Suprapubic skin (tissue), 4 donors: ENCODE measurements at regions not wholly inside any gene's neighbourhood (a gene's known extent, or its start where the extent isn't known, plus 50 kb on each side); places are given as distances from the start of the nearest gene placed in this dataset.
A peak's percentile ranks its signal among the peaks of the same experiment; 100 is the strongest.

Source experiments
- DNase-seq, 2 donors: peaks; one replicate each; pipeline ENCODE4 v3.0.0-alpha.2; 2019; ENCODE audit warnings: low spot score in 2 of 2
- H3K27ac ChIP-seq: fragments of 200-600 bp; sonication (generic); one replicate; pipeline ENCODE4 v1.5.1; 2019
- H3K27me3 ChIP-seq: fragments of 200-600 bp; sonication (generic); one replicate; pipeline ENCODE4 v1.5.1; 2019
- H3K36me3 ChIP-seq: fragments of 200-600 bp; sonication (generic); one replicate; pipeline ENCODE4 v1.5.1; 2019
- H3K4me1 ChIP-seq: fragments of 200-600 bp; sonication (generic); one replicate; pipeline ENCODE4 v1.5.1; 2019
- H3K4me3 ChIP-seq: fragments of 200-600 bp; sonication (generic); one replicate; pipeline ENCODE4 v1.5.1; 2019; ENCODE audit warnings: mild to moderate bottlenecking
- H3K9me3 ChIP-seq: fragments of 200-600 bp; sonication (generic); one replicate; pipeline ENCODE4 v1.5.1; 2019
- EP300 ChIP-seq: sonication (generic); formaldehyde crosslinking; IDR thresholded peaks from one replicate; pipeline ENCODE4 v1.6.1; 2017; ENCODE audit warnings: antibody characterized with exemption
- POLR2A ChIP-seq, 2 donors: fragments of 450-650 bp; IDR thresholded peaks; one replicate each; pipeline ENCODE4 v1.6.1; 2017; ENCODE audit warnings: antibody characterized with exemption in 2 of 2, mild to moderate bottlenecking in 2 of 2, moderate library complexity in 2 of 2
- POLR2AphosphoS5 ChIP-seq, 3 donors: sonication (generic); formaldehyde crosslinking; IDR thresholded peaks; one replicate each; pipeline ENCODE4 v1.6.1; 2017; ENCODE audit warnings: antibody characterized with exemption in 3 of 3
- WGBS: methylation state at CpG from one replicate; pipeline ENCODE4 v1.1.5; 2018; 5-methylcytosine and 5-hydroxymethylcytosine counted together
- TF ChIP-seq, protein P1 (sequence below), 2 donors: fragments of 200-600 bp in 1 of 2; fragments of 450-650 bp in 1 of 2; sonication (generic) in 1 of 2; IDR thresholded peaks; one replicate each; pipeline ENCODE4 v1.5.1; 2016 to 2019; ENCODE audit warnings: antibody characterized with exemption in 2 of 2, mild to moderate bottlenecking in 1 of 2, moderate library complexity in 1 of 2

DNA sequence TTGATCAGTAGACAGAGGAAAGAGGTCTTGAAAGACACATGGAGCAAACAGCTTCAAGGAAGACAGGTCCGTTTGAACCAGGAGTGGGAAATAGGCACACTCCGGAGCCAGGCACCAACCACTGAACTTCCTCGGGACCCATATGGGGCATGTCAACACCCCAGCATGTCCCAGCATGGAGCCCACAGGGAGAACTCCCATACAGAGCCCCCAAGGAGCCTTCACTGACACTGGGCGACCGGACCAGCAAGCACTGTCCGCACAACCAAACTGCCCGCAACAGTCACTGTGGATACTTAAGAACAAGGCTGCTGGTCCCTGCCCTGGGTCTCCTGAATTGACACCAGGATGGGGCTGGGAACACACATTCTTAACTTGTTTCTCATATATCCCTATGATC, 286.2 kb upstream of the SALL3 start:
- Histone ChIP-seq H3K27me3 (peaks cover 5% of the 10 kb centered on the region), H3K9me3 (no peaks in the 10 kb centered on the region), H3K4me3 (no peak overlapping the region), H3K27ac (no peak overlapping the region), H3K36me3 (no peaks in the 10 kb centered on the region), H3K4me1 (no peaks in the 10 kb centered on the region)
- WGBS, result 93% methylated on average over 7 of the region's 7 CpGs
- no peak for DNase-seq
- TF ChIP-seq POLR2AphosphoS5 (IDR thresholded peaks at IDR 0.05) (no peak), EP300 (no peak), POLR2A (IDR thresholded peaks at IDR 0.05) (no peak)
- TF ChIP-seq, protein P1, sequence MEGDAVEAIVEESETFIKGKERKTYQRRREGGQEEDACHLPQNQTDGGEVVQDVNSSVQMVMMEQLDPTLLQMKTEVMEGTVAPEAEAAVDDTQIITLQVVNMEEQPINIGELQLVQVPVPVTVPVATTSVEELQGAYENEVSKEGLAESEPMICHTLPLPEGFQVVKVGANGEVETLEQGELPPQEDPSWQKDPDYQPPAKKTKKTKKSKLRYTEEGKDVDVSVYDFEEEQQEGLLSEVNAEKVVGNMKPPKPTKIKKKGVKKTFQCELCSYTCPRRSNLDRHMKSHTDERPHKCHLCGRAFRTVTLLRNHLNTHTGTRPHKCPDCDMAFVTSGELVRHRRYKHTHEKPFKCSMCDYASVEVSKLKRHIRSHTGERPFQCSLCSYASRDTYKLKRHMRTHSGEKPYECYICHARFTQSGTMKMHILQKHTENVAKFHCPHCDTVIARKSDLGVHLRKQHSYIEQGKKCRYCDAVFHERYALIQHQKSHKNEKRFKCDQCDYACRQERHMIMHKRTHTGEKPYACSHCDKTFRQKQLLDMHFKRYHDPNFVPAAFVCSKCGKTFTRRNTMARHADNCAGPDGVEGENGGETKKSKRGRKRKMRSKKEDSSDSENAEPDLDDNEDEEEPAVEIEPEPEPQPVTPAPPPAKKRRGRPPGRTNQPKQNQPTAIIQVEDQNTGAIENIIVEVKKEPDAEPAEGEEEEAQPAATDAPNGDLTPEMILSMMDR (IDR thresholded peaks at IDR 0.05), result no peak

DNA sequence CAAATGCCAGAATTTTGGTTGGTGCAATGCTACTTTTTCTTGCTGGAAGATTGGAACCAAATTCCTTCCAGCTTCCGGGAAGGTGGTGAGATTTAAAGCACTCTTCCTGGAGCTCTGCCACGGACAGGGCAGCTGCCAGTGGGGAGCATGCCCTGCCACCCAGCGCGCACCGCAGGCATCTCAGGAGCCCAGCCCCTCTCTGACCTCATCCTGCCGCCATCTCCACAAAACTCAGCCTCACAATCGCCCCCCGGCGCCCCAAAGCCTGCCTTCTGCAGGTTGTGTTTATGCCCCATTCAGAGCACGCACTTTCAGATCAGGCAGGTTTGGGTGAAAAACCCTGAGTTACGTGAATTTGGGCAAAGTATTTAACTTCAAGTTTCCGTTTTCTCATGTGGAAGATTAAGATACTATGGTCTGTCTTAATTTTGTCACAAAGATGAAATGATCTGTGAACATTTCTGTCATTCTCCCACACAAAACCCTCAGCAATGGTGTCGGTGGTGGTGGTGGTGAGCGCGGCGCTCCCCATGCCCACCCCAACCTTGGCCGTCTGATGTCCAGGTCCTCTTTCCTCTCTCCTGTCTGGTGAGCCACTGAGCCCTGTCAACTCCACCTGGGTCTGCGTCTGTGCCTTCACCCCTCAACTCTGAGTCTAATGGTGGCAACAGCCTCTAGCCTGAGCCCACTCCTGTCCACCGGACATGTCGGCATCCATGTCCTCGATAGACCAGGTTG, 282.8 kb upstream of the SALL3 start:
- no peak overlapping the region for H3K4me3 ChIP-seq
- H3K4me1 ChIP-seq, result no peaks in the 10 kb centered on the region
- peaks cover 17% of the 10 kb centered on the region for H3K27me3 ChIP-seq
- TF ChIP-seq POLR2A (IDR thresholded peaks at IDR 0.05) (no peak), EP300 (no peak), POLR2AphosphoS5 (IDR thresholded peaks at IDR 0.05) (no peak)
- TF ChIP-seq, protein P1 (IDR thresholded peaks at IDR 0.05), result no peak
- no peaks in the 10 kb centered on the region for H3K36me3 ChIP-seq
- no peak overlapping the region for H3K27ac ChIP-seq
- no peaks in the 10 kb centered on the region for H3K9me3 ChIP-seq
- whole genome bisulfite sequencing, result 90% methylated on average over 21 of the region's 21 CpGs
- peak in 1 of 2 donors; percentile 41 for DNase-seq

DNA sequence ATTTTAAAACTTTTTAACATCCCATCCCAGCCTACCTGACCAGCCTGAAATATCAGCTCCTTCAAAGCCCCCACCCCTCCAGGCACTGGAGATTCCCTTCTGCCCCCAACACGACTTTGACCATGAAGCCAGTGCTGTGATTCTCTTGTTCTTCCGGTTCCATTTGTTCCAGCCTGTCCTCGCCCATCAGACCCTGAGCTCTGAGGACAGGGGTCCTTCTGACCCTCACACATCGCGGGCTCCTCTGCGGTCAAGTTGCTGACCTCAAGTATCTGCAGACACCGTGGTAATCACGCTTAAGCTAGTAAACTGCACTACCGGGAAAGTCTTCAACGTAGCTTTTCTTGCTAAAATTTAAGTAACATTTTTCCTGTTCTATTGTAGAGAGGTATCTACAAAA, 282.2 kb upstream of the SALL3 start:
- peak in 1 of 2 donors; percentile 20 for DNase-seq
- TF ChIP-seq, protein P1 (IDR thresholded peaks at IDR 0.05), result no peak
- no peak for TF ChIP-seq EP300
- Histone ChIP-seq H3K9me3 (no peaks in the 10 kb centered on the region), H3K27me3 (peaks cover 17% of the 10 kb centered on the region), H3K36me3 (no peaks in the 10 kb centered on the region), H3K4me1 (no peaks in the 10 kb centered on the region), H3K4me3 (no peak overlapping the region), H3K27ac (no peak overlapping the region)
- 88% methylated on average over 10 of the region's 10 CpGs for WGBS

DNA sequence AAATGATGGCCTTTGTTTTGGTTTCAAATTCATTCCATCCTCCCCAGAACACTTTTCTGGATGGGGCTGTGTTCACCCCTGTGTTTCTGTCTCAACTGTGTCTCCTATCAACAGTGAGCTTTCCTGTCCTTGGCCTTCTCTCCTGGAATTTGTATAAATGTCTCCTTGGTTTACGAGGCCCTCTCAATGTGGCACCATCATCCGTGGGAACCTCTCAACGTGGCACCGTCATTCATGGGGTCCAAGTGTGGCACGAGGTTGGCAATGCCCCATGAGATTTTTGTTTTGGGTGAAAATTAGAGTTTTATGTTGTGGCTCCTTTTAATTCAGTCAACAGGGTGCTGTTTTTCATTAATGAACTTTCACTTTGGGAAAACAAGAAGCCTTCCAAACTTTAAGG, 280.7 kb upstream of the SALL3 start:
- Histone ChIP-seq H3K27me3 (peaks cover 17% of the 10 kb centered on the region), H3K9me3 (no peaks in the 10 kb centered on the region), H3K4me1 (no peaks in the 10 kb centered on the region), H3K36me3 (no peaks in the 10 kb centered on the region), H3K4me3 (no peak overlapping the region), H3K27ac (no peak overlapping the region)
- peak in 1 of 2 donors; percentile 21 for DNase-seq
- WGBS, result 89% methylated on average over 5 of the region's 5 CpGs
- TF ChIP-seq EP300, result no peak
- TF ChIP-seq POLR2A (IDR thresholded peaks at IDR 0.05), result no peak
- TF ChIP-seq, protein P1 (IDR thresholded peaks at IDR 0.05), result no peak
- TF ChIP-seq POLR2AphosphoS5 (IDR thresholded peaks at IDR 0.05), result no peak

DNA sequence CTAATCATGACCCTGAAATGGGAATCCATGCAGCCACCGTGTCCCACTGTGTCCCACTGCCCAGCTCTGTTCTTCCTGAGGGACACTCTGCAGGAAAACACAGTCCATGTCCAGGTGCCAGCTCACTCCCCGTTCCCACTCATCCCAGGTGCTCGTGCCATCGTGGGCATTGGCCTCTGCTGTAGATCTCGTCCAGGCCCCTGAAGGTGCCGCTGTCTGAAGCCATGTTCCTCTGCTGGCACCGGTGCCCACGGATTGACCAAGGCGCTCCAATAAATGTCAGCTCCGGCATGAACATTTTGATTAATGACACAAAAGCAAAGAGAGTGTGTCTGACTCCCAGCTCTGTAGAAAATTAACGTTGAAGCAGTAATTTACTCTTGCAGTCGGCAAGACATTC, 280.1 kb upstream of the SALL3 start:
- peak in 1 of 2 donors; percentile 65 for DNase-seq
- Histone ChIP-seq H3K4me3 (no peak overlapping the region), H3K27ac (no peak overlapping the region), H3K27me3 (peaks cover 17% of the 10 kb centered on the region), H3K9me3 (no peaks in the 10 kb centered on the region), H3K4me1 (no peaks in the 10 kb centered on the region), H3K36me3 (no peaks in the 10 kb centered on the region)
- TF ChIP-seq EP300 (no peak), POLR2AphosphoS5 (IDR thresholded peaks at IDR 0.05) (no peak), POLR2A (IDR thresholded peaks at IDR 0.05) (no peak)
- TF ChIP-seq, protein P1 (IDR thresholded peaks at IDR 0.05), result no peak
- WGBS, result 74% methylated on average over 12 of the region's 12 CpGs
